ENCODE measurements at regions not wholly inside any gene's neighbourhood (a gene's known extent, or its start where the extent isn't known, plus 50 kb on each side); places are given as distances from the start of the nearest gene placed in this dataset.
"Not testable (repeated sequence)": the region's sequence is repeated elsewhere in the genome, so short reads cannot be mapped to it uniquely, and the experiment has no call there.

DNA sequence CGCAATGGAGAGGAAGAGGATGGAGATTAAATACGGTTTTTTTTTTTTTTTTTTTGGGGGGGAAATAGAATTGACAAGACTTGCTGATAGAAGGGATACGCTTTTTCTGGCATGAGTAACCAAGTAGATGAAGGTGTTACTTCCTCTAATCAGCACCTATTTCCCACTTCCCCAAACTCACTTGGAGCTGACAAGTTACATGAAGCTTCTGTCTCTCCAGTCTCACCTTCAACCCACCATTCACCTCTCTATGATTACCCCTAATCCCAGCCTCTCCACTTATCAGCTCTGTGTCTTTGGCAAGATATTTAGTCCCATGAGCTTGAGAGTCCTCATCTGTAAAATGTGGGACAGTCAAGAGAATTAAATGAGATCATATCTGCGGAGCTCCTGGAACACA is 185.9 kb upstream of the HS3ST3A1 start:
- no peak for DNase-seq (ENCODE audit: low read depth)

DNA sequence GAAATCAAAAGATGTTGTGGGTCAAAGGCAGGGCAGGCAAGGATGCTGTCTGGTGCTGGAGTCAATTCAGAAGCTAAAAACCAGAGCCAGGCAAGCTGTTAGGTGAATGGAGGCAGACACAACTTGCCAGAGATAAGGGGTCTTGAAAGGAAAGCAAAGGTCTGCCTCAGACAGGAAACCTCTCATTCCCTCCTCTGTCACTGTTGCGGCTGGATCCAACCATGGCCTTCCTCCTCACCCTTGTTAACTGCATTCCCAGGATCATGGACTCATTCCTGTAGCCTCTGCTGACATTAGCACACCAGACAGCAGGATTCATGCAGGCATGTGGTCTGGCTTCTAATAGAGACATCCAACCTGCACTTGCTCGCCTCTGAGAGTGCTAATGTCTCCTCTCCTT is 186.7 kb upstream of the HS3ST3A1 start:
- DNase-seq (ENCODE audit: low read depth), result no peak

DNA sequence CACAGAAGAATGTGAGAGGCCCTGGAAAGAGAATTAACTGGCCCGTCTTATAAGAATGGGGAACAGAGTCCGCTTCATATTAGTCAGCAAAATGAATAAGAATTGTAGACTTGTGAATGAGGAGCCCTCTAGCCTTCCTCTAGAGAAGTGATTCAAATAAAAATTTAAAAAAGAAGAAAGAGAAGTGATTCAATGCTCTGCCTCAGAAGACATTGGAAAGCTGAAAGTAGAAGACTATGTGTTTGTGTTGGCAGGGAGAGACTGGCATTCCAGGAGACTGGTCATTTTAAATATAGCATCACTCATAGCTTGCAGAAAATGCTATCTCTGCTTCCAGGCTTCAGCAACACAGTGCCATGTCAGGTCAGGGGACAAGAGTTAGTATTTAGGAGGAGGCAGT is 190.6 kb upstream of the HS3ST3A1 start:
- DNase-seq (ENCODE audit: low read depth), result no peak

DNA sequence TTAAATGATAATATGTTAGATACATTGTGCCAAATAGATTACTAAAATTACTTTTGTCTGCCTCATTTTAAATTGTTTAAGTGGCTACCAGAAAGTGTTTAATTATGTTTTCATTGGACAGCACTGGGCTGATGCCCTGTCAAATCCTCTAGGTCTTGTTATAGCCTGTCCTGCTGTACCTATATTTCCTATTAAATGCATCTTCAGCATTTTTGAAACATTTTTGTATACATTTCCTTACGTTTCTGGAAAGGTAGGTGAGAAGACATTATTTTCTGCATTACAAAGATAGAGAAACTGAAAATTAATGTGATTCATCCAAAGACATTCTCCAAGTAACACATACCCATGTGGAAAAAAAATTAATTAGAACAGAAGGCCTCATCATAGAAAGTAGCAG is 192.2 kb upstream of the HS3ST3A1 start:
- no peak for DNase-seq (ENCODE audit: low read depth)

DNA sequence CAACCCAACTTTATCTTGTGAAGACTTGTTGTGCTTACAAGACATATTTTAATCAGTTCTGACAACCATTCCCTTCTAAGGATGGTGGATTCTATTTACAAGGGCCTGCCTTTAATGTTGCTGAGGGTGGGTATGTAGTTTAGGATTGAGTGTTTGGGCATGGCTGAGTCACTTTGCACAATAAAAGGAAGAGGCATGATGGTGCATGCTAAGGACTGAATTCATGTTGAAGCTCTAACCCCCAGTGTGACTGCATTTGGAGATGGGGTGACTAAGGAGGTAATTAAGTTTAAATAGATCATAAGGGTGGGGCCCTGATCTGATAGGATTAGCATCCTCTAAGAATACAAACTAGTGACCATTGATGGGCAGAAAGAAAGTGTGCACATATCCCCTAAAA is 196.1 kb upstream of the HS3ST3A1 start:
- no peak for DNase-seq (ENCODE audit: low read depth)

DNA sequence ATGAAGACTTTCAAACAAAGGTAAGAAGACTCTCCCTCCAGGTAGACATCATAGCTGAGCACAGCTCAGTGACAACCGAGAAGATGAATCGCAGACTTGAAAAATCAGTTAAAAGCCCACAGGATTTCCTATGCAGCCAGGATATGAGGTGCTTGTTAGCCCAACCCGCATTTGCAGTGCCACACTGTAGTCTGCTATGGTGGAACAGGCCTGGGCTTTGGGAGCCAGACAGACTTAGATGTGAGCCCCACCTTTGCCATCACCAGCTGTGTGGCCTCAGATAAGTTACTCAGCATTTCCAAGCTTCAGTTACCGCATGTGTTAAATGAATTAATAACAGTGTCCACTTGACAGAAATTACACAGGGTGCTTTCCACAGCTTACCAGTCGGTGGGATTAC is 204.4 kb upstream of the HS3ST3A1 start:
- no peak for DNase-seq (ENCODE audit: low read depth)

DNA sequence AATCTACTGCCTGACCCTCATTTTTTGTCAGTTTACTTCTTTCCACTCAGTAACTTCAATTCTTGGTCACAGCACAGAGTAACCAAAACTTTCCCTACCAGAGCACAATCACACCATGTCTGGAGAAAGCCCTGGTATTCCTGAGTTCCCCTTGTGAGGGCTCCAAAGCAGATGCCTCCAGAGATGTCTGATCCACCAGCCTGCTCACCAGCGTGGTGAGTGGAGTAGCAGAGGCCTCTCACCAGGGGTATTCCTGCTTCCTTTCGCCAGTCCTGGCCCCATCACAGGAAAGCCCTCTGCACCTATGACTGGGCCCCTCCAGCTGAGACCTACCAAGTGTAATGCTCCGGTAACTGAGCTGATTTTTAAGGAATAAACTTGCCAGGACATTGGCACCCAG is 205.4 kb upstream of the HS3ST3A1 start:
- no peak for DNase-seq (ENCODE audit: low read depth)

DNA sequence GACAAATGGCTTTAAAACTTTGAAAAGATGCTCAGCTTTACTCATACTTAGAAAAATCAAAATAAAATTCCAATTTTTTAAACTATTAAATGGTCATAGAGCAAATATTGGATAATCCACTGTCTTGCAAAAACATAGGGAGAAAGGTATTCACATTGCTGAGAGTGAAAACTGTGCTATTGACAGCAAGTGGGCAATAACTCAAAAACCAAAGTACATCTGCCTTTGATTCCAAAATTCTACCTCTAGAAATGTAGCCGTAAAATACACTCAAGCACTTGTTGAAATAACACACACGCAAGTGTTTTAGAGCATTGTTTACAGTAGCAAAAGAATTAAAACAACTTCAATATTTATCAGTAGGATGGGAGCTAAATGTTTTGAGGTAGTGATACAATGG is 210.6 kb upstream of the HS3ST3A1 start:
- no peak for DNase-seq (ENCODE audit: low read depth)

DNA sequence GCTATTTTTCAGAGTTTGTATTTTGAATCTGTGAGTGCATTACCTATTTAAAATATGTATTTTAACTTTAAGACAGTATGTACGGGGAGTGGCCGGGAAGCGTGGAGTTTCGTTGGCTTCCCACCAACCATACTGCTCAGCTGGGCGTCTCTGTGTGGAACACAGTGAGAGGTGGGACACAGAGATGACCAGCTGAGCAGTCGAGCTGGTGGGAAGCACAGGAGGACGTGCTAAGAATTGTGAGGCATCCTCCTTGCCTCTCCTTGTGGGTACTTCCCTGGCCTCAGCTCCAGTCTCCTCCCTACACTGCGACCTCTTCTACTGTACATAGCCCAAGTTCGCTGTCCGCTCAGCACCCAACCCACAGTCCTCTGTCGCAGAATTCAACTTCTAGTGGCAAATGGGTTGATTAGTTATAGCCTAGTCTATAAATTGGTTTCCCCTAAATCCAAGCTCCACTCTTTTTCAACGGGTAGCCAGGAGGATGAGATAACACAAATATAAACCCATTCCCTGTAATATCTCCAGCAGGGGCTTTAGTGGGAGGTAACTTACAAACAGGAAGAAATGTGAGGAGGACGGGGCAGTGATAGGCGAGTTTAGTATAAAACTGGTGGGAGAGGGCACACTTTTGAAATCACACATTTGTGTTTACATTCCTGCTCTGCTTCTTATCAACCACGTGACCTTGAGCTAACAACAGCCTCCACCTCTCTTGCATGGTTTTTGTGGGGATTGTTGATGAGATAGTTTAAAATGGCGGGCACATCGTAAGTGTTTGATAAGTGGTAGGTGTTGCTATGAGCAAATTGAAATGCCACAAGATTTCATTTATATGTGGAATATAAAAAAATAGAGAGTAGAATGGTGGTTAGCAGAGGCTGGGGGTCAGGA is 211.9 kb upstream of the HS3ST3A1 start:
- no peak for DNase-seq (ENCODE audit: low read depth)

DNA sequence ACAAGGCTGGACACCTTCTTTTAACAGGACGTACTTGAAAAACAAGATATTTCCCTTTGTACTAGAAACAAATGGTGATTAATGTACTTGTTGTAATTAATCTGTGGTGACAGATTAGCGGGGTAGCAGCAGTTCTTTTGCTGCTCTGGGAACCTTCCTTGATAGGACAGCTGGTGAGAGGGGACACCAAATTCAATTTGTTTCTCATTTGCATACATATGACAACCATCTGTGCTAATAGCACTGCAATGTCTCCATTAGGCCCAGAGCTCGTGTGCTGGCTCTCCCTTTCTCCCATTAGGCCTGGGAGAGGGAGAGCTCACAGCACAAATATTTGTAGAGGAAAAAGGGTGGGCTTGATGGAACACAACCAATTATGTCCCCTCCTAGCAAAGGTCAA is 221.0 kb upstream of the HS3ST3A1 start:
- DNase-seq (ENCODE audit: low read depth), result no peak

DNA sequence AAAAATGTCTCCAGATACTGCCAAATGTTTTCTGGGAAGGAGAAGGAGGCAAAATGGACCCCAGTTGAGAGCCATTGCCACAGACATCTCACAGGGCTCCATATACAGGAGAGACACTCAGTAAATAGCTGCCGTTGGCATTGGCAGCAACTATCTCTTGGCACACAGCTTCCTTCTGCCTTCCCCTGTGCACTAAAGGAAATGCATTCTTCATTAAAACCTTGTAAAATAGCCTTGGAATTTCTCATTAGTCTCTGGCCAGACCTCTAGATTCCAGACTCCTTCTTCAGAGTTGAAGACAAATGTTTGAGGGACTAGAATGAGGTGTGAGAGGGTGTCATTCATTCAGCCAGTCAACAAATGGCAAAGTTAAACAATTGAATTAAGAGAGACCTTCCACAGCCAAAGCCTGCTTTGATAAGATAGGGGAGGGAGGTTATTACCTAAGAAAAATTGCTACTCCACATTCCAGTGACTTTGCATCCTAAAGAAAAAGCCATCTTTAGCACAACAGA is 223.9 kb upstream of the HS3ST3A1 start:
- DNase-seq (ENCODE audit: low read depth), result no peak

DNA sequence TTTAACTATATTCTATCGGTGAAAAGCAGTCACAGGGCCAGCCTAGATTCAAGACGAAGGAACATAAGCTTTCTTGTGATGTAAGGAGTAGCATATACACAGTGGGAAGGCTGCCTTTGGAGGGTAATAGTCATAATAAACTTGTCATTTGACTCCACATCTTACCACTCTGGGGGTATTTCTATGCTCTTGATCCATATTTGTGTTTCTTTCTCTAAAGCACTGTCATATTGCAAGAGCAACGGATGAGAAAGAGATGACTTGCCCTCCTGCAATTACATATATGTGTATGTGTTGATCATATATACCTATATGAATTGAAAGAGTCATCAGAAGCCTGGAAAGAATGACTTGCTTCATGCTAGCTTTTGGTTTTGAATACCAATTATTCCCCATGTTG is 225.4 kb upstream of the HS3ST3A1 start:
- no peak for DNase-seq (ENCODE audit: low read depth)

DNA sequence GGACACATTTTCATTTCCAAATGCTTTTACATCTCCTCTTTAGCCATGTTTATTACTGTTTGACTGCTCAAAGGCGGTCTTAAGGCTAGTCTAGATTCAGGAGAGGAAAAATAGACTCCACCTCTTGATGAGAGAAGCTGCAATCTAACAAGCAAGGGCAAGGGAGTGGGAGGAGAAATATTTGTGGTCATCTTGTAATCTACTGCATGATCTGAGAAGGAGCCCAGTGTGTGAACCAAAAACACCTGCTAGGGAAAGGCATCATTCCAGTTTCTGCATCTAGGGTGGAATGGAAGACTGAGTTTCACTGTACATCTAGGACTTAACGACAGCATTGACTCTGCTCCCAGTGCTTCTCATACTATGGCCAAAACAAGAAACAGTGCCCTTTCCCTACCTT is 232.2 kb upstream of the HS3ST3A1 start:
- no peak for DNase-seq (ENCODE audit: low read depth)

DNA sequence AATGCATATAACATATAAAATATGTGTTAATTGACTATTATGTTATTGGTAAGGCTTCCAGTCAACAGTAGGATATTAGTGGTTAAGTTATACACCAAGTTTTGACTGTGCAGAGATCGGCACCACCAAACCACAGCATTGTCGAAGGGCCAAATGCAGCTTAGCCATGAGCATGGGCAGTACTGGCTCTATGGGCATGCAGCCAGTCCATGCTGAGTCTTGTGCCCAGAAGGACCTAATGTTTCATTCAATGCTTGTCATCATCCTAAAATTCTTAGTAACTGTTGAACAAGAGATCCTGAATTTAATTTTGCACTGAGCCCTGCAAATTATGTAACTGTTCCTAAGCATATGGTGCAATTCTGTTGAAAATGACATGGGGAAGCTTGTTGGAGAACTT is 233.4 kb upstream of the HS3ST3A1 start:
- DNase-seq (ENCODE audit: low read depth), result no peak

DNA sequence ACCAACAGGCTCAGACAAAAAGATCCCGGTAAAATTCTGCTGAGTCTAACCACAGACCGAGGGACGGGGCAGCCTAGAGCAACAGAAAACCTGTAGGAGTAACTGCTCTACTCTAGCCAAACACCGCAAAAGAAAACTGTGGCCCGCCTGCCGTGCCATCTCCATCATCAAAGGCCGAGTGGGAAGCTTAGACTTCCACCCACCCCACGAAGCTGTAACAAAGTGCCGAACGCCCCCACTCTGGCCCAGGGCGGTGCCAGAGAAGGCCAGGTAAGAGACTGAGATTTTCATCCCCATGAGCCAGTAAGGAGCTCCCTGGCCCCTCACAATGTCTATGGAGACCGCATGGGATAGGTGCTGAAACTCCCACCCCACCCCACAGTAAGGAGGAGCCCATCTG is 231.9 kb upstream of the COX10 start:
- DNase-seq (ENCODE audit: low read depth), result no peak

DNA sequence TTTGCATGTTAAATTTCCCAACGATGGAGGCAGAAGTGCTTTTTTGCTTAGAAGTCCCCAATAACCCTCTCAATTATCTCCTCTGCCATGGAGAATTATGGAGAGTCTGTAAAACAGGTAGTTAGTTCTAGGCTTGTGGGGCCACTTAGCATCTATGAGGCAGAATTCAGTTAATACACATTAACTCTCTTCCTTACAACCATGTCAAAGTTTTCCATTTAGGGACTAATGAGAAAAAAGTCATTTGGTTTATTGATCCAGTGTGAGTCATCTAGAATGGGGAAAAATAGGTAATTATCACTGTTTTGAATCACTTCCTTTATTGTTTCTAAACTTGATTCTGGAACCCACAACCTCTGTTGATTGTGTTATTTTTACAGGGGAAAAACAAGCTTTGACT is 229.1 kb upstream of the COX10 start:
- no peak for DNase-seq (ENCODE audit: low read depth)

DNA sequence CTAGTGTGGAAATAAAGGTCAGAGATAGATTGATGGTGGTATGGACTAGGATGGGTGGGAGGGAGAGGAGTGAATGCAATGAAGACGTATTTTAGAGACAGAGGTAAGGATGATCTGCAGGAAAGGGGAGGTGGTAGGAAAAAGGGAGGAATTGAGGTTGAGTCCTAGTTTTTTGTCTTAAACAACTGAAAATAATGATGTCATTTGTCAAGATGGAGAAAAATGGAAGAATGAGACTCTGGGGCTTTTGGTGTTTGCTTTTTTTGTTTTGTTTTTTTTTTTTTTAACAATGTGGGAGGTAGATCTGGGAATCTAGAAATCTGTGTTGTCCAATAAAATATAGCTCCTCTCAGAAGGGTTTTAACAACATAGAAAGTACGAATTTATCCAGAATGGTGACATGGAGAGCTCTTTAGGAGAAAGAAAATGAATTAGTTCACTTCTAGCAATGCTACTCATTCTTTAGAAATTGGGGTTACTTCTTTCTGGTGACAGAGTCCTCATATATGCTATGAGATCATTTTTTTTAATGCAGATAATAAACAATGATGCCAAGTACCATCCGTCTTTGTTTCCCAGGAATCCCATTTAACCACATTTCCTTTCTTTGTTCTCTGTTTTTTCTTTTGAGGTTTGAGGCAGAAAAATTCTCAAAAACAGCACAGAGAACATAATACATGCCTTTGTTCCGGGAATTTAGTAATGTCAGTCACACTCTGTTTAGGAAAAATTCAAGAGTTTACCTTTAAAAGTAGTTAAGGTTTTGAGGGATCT is 225.3 kb upstream of the COX10 start:
- DNase-seq (ENCODE audit: low read depth), result no peak

DNA sequence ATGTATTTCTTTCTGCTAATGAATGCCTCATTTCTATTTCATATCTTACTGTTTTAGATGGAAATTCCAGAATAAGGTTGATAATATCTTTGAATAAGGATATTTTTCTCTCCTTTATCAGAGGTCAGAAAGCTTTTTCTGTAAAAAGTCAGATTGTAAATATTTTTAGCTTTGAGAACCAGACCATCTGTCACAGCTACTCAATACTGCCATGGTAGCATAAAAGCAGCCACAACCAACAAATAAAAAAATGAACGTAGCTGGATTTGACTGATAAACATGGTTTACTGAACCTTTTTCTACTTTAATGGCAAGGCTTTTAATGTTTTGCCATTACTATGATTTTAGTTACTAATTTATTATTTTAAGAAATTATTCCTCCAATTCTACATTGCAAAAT is 217.4 kb upstream of the COX10 start:
- DNase-seq (ENCODE audit: low read depth), result no peak

DNA sequence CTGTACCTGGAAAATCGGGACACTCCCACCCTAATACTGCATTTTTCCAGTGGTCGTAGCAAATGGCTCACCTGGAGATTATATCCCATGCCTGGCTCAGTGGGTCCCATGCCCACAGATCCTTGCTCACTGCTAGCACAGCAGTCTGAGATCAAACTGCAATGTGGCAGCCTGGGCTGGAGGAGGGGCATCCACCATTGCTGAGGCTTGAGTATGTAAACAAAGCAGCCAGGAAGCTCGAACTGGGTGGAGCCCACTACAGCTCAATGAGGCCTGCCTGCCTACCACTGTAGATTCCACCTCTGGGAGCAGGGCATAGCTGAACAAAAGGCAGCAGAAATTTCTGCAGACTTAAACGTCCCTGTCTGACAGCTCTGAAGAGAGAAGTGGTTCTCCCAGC is 213.6 kb upstream of the COX10 start:
- not testable (repeated sequence) for DNase-seq (ENCODE audit: low read depth)

DNA sequence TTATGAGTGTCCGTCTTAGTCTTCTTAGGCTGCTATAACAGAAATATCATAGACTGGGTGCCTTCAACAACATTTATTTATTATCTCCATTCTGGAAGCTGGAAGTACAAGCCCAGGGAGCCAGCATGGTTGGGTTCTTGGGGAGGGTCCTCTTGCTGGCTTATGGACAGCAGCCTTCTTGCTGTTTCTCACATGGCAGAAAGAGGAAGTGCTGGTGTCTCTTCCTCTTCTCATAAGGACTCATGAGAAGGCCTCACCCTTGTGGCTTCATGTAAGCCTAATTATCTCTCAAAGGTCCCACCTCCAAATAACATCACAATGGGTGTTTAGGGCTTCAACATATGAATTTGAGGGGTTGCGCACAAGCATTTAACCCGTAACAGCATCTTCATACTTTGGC is 207.0 kb upstream of the COX10 start:
- DNase-seq (ENCODE audit: low read depth), result no peak

DNA sequence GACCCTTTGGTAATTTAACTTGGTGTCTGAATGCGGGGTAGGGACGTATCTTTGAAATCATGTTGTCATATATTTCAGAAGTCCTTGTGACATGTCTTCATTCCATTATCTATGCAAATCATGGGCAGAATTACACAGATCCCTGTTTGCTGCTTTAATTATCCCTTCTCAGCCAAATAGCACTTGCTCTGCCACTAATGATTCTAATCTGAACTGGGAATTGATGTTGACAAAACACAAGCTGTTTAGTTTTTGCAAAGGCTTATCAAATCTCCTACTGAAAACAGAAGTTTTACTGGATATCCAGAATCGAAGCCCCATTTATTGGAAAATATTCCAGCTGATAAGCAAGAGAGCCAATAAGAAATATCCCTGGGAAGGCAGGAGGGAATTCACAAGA is 205.9 kb upstream of the COX10 start:
- no peak for DNase-seq (ENCODE audit: low read depth)

DNA sequence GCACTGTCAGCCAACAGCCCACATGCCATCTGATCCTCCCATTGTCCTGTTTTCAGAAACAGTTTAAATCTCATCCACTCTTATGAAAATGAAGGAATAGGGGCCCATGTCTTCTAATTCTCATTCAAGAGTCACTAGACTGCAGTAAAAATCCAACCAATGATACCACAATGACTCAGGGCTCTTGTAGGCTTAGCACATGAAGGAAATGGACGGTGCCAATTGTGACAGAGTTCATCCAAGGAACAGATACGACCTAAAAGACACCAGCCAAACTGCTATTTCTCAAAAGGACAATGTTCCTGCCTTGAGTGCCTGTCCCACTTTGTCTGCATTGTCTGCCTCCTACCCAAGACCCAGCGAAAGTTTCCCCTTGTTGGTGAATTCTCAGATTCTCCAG is 204.8 kb upstream of the COX10 start:
- no peak for DNase-seq (ENCODE audit: low read depth)

DNA sequence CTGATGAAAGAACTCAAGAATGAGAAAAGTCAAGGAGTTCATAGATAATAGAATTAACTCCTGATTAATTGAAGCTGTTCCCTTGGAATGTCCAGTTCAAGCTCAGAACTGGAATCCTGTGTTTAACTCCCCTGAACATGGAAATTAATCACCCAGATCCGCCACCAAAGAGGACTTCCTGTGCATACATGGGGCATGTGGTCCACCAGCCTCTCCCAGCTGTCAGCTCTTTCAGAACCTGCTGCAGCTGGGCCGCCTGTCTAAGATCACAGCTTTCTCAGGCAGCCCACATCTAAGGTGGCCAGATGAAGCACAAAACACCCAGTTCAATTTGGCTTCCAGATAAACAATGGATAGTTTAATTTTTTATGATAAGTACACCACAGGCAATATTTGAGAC is 203.7 kb upstream of the COX10 start:
- DNase-seq (ENCODE audit: low read depth), result no peak

Data from HS-27A (cell line).